ENCODE measurements at regions not wholly inside any gene's neighbourhood (a gene's known extent, or its start where the extent isn't known, plus 50 kb on each side); places are given as distances from the start of the nearest gene placed in this dataset.
"Not testable (repeated sequence)": the region's sequence is repeated elsewhere in the genome, so short reads cannot be mapped to it uniquely, and the experiment has no call there.

DNA sequence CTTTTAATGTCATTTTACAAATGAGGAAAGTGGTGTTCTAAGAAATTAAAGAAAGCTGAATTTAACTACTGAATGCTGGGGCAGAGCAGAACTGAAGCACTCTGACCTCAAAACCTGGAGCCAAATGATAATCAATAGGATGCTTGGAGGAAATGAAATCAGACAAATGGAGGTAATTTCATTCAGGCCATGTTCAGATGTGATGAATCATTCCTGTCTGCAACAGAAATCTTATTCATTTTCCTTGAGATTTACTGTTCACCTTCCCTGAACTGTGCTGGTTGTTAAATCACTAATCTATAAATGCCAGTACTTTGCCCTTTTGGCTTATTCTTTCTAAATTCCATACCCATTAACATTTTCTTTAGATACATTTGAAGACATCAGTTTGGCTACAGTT is 85.6 kb upstream of the SNX7 start:
- no peak for DNase-seq (ENCODE audit: low read depth in 3 of 3)

DNA sequence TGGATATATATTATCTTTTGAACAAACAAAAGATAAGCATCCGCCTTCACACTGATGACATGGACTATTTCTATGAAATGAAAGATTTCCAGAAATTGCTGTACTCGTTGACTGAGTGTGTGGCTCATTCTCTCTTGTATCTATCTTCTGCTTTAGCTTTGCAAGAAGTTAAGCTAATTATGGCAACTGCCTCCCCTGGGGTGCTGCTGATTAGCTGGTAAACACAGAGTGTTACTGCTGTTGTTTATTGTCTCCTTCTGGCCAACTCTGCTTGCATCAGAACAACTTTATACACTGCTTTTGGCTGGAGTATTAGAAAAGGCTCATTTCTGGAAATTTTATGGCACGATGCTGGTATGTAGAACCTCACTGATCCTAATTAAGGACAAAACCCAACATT is 95.6 kb upstream of the SNX7 start:
- no peak for DNase-seq (ENCODE audit: low read depth in 3 of 3)

DNA sequence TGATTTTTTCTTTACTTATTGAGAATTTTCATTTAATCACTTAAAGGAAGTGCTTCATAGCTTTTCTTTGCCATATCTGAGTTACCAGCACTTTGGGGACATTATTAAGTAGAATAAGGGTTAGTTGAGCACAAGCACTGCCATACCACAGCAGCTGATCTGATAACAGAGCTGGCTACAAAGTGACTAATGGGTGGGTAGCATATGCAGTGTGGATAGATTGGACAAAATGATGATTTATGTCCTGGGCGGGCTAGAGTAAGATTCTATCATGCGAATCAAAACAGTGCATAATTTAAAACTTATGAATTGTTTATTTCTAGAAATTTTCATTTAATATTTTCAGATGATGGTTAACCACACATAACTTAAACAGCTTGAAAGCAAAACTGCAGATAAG is 102.2 kb upstream of the SNX7 start:
- DNase-seq (ENCODE audit: low read depth in 3 of 3) = no peak

DNA sequence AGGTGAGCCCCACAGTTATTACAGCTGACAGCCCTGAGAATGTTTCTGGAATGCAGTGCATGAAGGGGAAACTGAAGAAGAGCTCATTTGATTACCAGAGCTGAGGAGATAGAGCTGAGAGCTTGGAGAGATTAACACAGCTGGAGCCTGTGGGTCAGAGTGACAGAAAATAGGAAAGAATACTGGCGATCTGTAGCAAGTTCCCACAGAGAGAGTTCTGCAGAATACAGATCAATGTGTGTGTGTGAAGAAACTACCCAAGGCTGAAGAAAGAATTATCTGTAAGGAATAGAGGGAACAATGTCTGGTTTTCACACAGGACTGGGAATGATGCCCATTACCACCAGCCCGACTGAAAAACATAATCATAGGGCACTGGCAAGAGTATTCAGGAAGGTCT is 103.6 kb upstream of the SNX7 start:
- DNase-seq (ENCODE audit: low read depth in 3 of 3) = no peak

DNA sequence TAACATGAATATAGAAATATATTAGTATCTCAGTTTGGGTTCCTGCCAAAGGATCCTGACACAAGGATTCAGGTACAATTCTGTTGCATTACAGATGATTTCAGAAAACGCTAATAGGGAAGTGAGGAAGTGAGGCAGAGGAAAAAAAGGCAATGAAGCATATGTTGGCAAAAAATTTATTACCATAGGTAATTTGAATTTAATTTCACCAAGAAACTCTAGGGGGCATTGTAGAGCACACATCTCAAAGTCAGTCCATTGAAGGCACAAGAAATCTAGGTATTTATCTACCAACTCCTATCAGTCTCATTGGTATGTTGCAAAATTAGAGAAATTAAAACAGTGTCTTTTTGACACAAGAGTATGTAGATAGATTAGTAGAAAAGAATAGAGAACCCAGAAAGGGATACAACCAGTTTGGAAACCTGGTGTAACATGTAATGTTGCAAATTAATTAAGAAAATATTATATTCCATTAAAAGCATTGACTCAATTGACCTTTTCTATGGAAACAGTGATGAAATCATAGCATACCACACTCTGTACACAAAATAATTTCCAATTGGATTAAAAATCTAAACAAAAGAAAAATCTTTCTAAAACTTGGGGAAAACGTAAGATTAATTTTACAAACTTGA is 104.9 kb upstream of the SNX7 start:
- no peak for DNase-seq (ENCODE audit: low read depth in 3 of 3)

DNA sequence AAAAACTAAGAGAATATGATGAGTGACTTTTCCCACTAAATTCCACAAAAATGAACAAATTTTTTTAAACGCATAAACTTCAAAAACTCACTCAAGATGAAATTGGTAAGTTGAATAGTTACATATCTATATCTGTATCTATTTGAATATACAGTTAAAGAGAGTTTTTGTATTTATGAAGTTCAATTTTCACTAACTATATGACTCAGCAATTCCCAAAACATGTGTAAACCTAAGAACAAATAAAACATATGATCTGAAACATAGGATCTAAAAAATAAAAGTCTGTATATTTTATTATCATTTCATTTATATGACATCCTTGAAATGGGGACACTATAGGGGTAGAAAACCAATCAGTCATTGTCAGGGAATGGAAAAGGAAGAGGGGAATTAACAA is 105.7 kb upstream of the SNX7 start:
- DNase-seq (ENCODE audit: low read depth in 3 of 3) = no peak

DNA sequence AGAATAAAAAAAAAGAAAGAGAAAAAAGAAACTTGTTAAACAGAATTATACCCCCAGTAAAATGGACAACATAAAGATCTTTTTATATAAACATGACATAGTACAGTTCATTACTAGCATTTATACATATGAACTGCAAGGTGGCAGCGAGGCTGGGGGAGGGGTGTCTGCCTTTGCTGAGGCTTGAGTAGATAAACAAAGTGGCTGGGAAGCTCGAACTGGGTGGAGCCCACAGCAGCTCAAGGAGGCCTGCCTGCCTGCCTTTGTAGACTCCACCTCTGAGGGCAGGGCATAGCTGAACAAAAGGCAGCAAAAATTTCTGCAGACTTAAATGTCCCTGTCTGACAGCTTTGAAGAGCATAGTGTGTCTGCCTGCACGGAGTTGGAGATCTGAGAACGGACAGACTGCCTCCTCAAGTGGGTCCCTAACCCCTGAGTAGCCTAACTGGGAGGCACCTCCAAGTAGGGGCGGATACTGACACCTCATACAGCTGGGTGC is 108.9 kb upstream of the SNX7 start:
- DNase-seq (ENCODE audit: low read depth in 3 of 3) = not testable (repeated sequence)

DNA sequence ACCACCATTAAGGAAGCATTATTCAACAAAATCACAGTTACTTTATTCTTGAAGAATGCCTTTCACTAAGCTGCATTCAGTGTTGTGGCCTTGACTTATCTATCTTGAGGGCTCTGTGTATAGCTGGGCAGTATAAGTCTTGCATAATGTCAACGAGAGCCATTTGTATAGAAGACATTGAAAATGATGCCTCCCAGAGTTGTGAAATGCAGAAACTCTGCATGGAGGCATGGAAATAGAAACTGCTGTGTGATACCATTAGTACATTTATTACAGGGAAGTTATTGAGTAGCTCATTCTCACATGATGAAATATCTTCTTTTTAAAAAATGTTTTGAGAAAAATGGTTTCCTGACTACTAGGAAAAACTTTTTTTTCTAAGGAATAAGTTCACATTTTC is 111.4 kb upstream of the SNX7 start:
- no peak for DNase-seq (ENCODE audit: low read depth in 3 of 3)

DNA sequence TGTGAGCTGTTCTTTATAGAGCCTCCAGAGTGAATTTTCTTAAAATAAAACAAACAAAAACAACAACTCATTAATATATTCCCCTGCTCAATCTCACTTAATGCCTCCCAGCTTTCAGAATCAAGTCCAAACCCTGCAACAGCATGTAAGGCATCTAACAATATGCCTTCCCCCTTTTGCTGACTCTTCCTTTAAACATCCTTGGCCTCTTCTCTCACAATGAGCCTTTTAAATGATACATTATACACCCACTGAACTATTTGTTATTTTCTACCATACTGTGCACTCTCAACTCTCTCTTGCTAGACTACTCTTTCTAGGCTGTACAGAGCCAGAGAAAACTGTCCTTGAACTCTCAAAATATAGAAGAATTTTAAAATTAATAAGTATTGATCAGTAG is 115.2 kb upstream of the SNX7 start:
- DNase-seq (ENCODE audit: low read depth in 3 of 3) = no peak

DNA sequence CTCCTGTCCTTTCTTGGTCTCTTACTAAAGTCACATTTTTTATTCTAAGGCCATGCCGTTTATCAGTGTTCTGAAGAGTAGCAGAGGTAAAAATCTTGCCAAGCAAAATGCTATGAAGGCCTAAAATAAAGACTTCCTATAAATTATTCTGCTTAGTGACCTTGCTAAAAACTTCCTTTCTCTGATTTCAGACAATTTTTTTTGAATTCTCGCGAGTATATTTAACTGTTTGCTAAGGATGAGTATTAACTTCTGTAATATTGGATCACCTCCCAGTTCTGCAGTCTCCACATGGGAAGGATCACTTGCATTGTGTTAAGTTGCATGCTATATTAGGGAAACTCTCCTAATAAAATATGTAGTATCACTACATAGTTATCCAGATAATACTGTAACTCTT is 123.4 kb upstream of the SNX7 start:
- no peak for DNase-seq (ENCODE audit: low read depth in 3 of 3)

DNA sequence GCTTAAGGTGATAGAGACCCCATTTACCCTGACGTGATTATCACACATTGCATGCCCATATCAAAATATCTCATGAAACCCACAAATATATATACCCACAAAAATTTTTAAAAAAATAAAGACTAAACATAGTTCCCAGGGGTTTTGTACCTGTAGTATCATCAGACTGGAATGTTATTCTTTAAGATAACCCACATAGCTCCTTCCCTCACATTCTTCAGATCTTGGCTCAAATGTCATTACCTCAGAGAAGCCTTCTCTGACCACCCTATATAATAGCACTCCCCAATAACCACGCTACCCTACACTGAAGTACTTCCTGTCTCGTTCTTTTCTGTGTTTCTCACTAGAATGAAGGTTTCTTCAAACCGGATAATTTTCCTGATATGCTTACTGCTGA is 138.3 kb upstream of the SNX7 start:
- DNase-seq (ENCODE audit: low read depth in 3 of 3) = no peak

DNA sequence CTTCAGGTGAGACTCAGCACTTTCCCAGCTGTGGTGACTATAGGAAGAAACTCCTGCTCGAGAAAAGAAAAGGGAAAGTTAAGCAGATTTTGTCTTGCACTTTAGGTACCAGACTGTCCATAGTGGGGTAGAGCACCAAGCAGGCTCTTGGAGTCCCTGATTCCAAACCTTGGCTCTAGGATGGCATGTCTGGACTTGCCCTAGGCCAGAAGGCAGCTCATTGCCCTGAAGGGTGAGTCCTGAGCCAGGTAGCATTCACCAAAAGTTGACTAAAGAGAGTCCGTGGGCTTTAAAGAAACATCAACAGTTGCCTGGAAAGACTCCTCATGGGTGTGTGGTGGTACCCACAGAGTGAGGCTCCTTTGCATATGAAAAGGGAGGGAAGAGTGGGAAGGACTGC is 145.2 kb upstream of the SNX7 start:
- DNase-seq (ENCODE audit: low read depth in 3 of 3) = no peak

DNA sequence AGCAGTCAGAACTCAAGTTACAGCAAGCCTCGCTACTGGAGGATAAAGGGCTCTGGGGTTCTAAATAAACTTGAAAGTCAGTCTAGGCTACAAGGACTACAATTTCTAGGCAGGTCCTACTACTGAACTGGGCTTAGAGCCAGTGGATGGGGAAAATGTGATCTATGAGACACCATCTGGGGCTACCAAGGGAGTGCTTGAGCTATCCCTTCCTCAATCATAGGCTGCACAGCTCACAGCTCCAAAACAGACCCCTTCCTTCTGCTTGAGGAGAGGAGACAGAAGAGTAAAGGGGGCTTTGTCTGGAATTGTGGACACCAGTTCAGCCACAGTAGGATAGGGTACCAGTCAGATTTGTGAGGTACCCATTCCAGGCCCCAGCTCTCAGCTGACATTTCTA is 145.8 kb upstream of the SNX7 start:
- DNase-seq (ENCODE audit: low read depth in 3 of 3) = no peak

DNA sequence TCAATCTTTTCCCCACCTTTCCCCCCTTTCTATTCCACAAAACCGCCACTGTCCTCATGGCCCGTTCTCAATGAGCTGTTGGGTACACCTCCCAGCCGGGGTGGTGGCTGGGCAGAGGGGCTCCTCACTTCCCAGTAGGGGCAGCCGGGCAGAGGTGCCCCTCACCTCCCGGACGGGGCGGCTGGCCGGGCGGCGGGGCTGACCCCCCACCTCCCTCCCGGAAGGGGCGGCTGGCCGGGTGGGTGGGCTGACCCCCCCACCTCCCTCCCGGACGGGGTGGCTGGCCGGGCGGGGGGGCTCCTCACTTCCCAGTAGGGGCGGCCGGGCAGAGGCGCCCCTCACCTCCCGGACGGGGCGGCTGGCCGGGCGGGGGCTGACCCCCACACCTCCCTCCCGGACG is 149.3 kb upstream of the SNX7 start:
- not testable (repeated sequence) for DNase-seq (ENCODE audit: low read depth in 3 of 3)

DNA sequence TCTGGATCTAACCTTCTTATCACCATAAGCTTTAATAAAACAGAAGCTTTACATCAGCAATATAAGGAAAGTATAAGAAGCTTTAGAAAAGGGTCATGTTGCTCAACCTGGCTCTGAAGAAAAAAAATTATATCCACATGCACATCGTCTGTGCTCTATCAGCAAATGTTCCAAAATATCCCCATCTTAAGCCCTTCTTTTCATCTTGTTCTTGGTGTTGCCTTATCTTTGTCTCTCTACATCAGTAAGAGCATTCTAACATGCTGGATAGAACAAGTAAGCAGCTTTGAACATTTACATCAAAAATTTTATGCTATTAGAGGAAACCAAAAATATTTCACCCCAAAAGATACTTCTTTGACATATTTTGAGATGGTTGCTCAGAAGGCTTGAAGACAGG is 157.8 kb upstream of the SNX7 start:
- no peak for DNase-seq (ENCODE audit: low read depth in 3 of 3)

DNA sequence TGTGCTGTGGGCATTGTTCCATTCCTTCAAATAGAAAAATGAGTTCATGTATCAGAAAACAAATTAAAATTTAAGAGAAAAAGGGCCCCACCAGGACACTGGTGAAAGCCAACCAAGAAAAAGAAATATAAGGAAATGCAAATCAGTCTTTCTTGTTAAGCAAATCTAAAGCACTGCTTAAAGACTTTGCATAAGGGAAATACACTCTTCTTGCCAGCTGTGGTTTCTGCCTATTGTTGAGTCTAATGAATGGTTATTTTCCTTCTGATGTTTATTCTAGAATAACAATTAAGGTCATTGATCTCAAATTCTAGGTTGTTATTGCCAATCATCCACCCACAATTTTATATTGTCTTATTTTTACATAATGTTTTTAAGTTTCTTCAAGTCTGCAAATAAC is 158.6 kb upstream of the SNX7 start:
- no peak for DNase-seq (ENCODE audit: low read depth in 3 of 3)

DNA sequence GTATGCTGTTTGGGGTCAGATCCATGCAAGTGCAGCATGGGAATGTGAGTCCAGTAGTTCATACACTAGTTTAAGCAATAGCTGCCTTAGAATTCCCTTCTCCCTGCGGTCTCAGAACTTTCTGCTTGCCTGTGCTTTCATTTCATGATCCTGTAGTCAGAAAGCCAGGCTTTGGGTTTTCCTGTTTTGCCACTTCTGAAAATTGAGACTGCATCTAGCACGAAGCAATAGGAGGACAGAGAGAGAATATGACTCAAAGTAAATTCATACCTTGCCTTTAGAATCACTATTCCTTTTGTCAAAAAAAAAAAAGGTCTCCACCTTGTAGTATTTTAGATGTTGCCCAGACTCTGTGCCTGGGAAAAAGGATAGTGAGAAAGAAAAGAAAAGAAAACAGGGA is 161.2 kb upstream of the SNX7 start:
- no peak for DNase-seq (ENCODE audit: low read depth in 3 of 3)

DNA sequence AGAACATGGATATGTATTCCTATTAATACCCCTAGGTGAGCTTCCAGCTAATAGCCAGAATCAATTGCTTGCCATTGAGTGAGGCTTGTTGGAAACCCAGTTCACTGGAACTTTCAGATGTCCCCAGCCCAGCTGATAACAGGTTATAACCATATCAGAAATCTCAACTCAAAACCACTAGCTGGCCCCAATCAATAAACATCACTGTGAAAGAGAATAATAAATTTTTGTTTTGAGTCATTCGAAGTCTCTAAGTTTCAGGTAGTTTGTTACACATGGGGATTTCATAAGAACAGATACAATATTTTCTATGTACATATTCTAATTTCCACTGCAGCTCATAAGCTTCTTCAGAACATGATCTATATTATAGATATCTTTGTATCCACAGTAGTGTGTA is 162.9 kb upstream of the SNX7 start:
- DNase-seq (ENCODE audit: low read depth in 3 of 3) = no peak

DNA sequence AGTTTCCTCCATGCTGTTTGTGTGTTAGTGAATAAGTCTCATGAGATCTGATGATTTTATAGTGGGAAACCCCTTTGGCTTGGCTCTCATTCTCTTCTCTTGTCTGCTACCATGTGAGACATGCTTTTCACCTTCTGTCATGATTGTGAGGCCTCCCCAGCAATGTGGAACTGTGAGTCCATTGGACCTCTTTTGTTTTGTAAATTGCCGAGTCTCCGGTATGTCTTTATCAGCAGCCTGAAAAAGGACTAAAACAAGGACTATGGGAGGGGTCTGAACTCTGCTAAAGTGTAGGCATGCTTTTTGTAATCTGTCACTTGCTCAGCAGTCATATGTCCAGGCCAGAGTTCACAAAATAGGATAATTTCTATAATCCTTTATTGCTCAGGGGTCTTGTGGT is 164.0 kb upstream of the SNX7 start:
- no peak for DNase-seq (ENCODE audit: low read depth in 3 of 3)

DNA sequence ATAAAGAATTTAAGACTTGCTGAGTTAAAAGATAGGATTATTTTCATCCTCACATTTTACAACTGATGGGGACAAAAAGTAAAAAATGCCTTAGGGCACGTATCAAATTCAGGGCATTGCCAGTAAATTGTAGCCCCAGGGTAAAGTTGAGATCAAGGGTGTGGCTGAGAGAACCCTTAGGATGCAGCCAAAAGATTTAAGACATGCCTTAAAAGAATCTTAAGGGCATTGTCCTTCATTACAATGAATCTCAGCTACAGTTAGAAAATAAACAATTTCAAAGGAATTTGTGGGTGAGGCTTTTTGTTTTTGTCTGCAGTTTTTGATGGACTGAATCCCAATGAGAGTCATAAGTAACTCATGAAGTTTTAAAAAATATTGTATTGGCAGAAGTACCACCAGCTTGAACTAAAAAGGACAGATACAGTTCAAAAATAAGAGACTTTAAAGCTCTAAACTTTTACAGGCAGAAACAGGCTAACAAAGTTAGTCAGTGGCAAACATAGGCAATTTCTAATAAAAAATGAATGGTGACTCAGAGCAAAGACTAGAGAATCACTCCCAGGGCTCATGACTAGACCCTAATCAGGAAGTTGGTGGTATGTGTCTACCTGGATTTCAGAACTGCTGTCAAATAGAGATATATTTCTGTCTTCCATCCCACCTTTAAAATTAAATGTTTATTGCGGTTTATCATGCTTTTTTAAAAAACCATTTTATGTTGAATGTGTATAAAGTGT is 165.1 kb upstream of the SNX7 start:
- DNase-seq (ENCODE audit: low read depth in 3 of 3) = no peak

DNA sequence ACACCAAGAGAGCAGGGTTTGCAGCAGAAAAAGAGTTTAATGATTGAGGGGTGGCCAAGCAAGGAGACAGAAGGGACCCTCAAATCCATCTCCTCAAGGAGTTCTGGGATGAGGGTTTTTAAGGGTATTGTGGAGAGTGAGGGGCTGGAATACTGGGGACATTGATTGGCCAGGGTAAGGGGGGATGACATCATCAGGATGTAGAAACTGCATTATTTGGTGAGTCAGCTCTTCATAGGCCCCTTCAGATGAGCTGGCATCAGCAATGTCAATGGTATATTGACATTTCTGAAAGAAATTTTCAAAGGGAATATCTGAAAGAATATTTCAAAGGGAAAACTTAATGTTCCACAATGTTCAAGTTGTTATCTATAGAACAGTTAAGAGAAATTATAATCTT is 168.1 kb upstream of the SNX7 start:
- DNase-seq (ENCODE audit: low read depth in 3 of 3) = no peak

DNA sequence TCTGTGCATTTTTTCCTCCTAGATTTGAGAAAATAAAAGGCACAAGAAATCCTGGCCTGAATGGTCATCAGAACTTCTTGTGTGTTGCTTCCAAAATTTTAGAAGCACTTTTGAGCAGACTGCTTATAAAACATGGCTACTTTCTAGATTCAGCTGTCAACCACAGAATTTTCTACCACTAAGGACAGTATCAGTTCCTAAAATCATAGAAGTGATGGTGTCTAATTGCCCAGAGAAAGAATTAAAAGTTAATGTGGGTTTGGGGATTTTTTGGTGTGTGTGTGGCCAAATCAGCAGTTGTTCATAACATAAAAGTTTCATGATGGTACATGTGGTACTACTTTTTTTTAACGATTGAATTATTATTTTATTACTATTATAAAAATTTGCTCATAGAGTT is 171.4 kb upstream of the SNX7 start:
- DNase-seq (ENCODE audit: low read depth in 3 of 3) = no peak

DNA sequence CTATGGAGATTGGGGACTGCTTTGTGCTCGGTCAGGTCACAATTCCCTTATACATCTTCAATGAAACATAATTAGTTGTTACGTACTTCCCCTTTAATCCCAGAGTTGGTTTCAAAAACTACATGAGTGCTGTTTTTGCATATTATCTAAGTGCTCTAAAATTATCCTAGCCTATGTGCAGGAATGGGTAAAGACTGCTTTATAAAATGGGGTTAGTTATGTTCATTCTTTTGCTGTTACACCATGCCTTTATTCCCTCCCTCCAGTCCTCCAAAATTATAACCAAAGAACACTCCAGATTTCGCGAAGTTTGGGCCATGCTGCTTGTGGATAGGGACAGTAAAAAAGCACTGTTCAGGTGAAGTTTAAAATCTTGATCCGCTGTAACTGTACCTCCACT is 173.9 kb upstream of the SNX7 start:
- DNase-seq (ENCODE audit: low read depth in 3 of 3) = no peak

DNA sequence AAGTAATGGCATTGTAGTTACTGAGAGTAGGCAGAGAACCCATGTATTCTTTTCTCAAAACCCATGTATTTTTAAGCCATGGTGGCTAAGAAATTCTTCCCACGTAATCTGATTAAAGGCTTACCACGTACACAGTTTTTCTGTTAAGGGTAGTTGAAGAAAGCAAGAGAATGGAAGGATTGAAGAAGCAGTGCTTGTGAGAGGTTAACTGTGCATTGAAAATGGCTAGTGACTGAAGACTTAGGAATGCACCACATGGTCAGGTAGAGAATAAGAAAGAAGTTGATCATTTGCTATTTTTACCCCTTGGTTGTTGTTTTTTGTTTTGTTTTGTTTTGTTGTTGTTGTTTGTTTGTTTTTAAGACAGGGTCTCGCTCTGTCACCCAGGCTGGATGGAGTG is 178.9 kb upstream of the SNX7 start:
- no peak for DNase-seq (ENCODE audit: low read depth in 3 of 3)

All from stimulated activated CD4-positive, alpha-beta T cell treated with anti-CD3 and anti-CD28 coated beads, TNF-alpha, amount 100 ng/mL, for 48 hours (primary cell).